ENCODE measurements at regions not wholly inside any gene's neighbourhood (a gene's known extent, or its start where the extent isn't known, plus 50 kb on each side); places are given as distances from the start of the nearest gene placed in this dataset.

DNA sequence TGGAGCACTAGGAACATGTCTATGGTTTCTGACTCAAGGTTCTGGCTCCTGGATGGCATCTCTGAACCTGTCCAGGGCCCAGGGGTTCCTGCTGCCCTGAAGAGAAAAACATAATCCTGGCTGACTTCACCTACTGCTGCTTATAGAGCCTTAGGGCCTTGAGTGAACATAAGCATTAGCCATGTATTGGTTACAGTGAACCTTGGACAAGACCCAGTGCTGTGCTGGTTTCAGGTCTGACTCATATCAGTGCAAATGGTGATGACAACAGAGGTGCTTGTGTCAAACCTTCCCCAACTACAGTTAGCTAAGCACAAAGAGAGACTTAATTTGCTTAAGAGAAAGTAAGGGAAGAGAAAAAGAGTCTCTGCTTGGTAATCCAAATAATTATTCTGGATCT lies 1047.2 kb downstream of the GLUD2 start:
- TF ChIP-seq, protein P1, sequence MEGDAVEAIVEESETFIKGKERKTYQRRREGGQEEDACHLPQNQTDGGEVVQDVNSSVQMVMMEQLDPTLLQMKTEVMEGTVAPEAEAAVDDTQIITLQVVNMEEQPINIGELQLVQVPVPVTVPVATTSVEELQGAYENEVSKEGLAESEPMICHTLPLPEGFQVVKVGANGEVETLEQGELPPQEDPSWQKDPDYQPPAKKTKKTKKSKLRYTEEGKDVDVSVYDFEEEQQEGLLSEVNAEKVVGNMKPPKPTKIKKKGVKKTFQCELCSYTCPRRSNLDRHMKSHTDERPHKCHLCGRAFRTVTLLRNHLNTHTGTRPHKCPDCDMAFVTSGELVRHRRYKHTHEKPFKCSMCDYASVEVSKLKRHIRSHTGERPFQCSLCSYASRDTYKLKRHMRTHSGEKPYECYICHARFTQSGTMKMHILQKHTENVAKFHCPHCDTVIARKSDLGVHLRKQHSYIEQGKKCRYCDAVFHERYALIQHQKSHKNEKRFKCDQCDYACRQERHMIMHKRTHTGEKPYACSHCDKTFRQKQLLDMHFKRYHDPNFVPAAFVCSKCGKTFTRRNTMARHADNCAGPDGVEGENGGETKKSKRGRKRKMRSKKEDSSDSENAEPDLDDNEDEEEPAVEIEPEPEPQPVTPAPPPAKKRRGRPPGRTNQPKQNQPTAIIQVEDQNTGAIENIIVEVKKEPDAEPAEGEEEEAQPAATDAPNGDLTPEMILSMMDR (IDR thresholded peaks at IDR 0.05) = no peak
- TF ChIP-seq TCF7L2 (IDR thresholded peaks at IDR 0.05; ENCODE audit: low read depth, low read length) = no peak
- TF ChIP-seq POLR2AphosphoS5 (IDR thresholded peaks at IDR 0.05; ENCODE audit: low read depth, low read length) = no peak
- no peak for TF ChIP-seq SIN3A (IDR thresholded peaks at IDR 0.05; ENCODE audit: borderline replicate concordance, insufficient read depth, low read depth, low read length)
- TF ChIP-seq, protein P2, sequence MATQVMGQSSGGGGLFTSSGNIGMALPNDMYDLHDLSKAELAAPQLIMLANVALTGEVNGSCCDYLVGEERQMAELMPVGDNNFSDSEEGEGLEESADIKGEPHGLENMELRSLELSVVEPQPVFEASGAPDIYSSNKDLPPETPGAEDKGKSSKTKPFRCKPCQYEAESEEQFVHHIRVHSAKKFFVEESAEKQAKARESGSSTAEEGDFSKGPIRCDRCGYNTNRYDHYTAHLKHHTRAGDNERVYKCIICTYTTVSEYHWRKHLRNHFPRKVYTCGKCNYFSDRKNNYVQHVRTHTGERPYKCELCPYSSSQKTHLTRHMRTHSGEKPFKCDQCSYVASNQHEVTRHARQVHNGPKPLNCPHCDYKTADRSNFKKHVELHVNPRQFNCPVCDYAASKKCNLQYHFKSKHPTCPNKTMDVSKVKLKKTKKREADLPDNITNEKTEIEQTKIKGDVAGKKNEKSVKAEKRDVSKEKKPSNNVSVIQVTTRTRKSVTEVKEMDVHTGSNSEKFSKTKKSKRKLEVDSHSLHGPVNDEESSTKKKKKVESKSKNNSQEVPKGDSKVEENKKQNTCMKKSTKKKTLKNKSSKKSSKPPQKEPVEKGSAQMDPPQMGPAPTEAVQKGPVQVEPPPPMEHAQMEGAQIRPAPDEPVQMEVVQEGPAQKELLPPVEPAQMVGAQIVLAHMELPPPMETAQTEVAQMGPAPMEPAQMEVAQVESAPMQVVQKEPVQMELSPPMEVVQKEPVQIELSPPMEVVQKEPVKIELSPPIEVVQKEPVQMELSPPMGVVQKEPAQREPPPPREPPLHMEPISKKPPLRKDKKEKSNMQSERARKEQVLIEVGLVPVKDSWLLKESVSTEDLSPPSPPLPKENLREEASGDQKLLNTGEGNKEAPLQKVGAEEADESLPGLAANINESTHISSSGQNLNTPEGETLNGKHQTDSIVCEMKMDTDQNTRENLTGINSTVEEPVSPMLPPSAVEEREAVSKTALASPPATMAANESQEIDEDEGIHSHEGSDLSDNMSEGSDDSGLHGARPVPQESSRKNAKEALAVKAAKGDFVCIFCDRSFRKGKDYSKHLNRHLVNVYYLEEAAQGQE (IDR thresholded peaks at IDR 0.05; ENCODE audit: insufficient read depth in 1 of 2, low read depth in 2 of 2, low read length in 1 of 2) = no peak
- no peaks in the 10 kb centered on the region for H3K9me3 ChIP-seq (ENCODE audit: control insufficient read depth, insufficient read depth, low read depth, low read length)
- no peak overlapping the region for H3K27ac ChIP-seq (ENCODE audit: low read length)
- BruUV-seq (replicated peaks) = no TSS peak
- ATAC-seq (no peak), DNase-seq (ENCODE audit: low read depth, low spot score) (no peak)
- POLR2A ChIA-PET = no interaction called here
- no peaks in the 10 kb centered on the region for H3K27me3 ChIP-seq (ENCODE audit: control insufficient read depth, insufficient read depth, low read length)
- in situ Hi-C loops (cut with HindIII; ENCODE audit: low pct_unique_long_range_greater_than_20kb, low sequenced_read_pairs) (no loop called here), intact Hi-C loops (cut with micrococcal nuclease; ENCODE audit: unreplicated experiment) (no loop called here)
- CTCF ChIA-PET = no interaction called here
- no peaks in the 10 kb centered on the region for H3K4me1 ChIP-seq (ENCODE audit: control insufficient read depth, insufficient read depth, low read length)
- no peak overlapping the region for H3K4me3 ChIP-seq (ENCODE audit: low read depth in 2 of 2, low read length in 2 of 2)
- H3K36me3 ChIP-seq (ENCODE audit: control insufficient read depth, insufficient read depth, low read length) = no peaks in the 10 kb centered on the region

DNA sequence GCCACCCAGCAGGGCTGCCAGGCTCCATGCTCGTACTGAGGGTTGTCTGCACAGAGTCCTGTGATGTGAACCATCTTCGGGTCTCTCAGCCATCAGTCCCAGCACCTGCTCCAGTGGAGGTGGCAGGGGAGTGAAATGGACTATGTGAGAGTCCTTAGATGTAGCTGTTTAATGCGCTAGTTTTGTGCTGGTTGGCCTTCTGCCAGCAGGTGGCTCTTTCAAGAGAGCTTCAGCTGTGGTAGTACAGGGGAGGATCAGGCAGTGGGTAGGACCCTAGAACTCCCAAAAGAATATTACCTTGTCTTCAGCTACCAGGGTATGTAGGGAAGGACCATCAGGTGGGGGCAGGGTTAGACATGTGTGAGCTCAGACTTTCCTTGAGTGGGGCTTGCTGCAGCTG lies 1066.0 kb downstream of the GLUD2 start:
- CTCF ChIA-PET = no interaction called here
- intact Hi-C loops (cut with micrococcal nuclease; ENCODE audit: unreplicated experiment) = no loop called here

More for the DNA sequence above, 1066.0 kb downstream of the GLUD2 start:
- POLR2A ChIA-PET = no interaction called here
- ATAC-seq (no peak), DNase-seq (ENCODE audit: low read depth, low spot score) (no peak)
- H3K4me3 ChIP-seq (ENCODE audit: low read depth in 2 of 2, low read length in 2 of 2) = no peak overlapping the region
- no peaks in the 10 kb centered on the region for H3K9me3 ChIP-seq (ENCODE audit: control insufficient read depth, insufficient read depth, low read depth, low read length)
- H3K27ac ChIP-seq (ENCODE audit: low read length) = no peak overlapping the region
- H3K27me3 ChIP-seq (ENCODE audit: control insufficient read depth, insufficient read depth, low read length) = no peaks in the 10 kb centered on the region
- no peak for TF ChIP-seq POLR2AphosphoS5 (IDR thresholded peaks at IDR 0.05; ENCODE audit: low read depth, low read length)
- TF ChIP-seq, protein P2 (IDR thresholded peaks at IDR 0.05; ENCODE audit: insufficient read depth in 1 of 2, low read depth in 2 of 2, low read length in 1 of 2) = no peak
- TF ChIP-seq TCF7L2 (IDR thresholded peaks at IDR 0.05; ENCODE audit: low read depth, low read length) = no peak
- in situ Hi-C loops (cut with HindIII; ENCODE audit: low pct_unique_long_range_greater_than_20kb, low sequenced_read_pairs) = no loop called here
- no TSS peak for BruUV-seq (replicated peaks)
- H3K4me1 ChIP-seq (ENCODE audit: control insufficient read depth, insufficient read depth, low read length) = no peaks in the 10 kb centered on the region
- no peaks in the 10 kb centered on the region for H3K36me3 ChIP-seq (ENCODE audit: control insufficient read depth, insufficient read depth, low read length)

All from Panc1 (cell line).